ENCODE measurements at regions not wholly inside any gene's neighbourhood (a gene's known extent, or its start where the extent isn't known, plus 50 kb on each side); places are given as distances from the start of the nearest gene placed in this dataset.

DNA sequence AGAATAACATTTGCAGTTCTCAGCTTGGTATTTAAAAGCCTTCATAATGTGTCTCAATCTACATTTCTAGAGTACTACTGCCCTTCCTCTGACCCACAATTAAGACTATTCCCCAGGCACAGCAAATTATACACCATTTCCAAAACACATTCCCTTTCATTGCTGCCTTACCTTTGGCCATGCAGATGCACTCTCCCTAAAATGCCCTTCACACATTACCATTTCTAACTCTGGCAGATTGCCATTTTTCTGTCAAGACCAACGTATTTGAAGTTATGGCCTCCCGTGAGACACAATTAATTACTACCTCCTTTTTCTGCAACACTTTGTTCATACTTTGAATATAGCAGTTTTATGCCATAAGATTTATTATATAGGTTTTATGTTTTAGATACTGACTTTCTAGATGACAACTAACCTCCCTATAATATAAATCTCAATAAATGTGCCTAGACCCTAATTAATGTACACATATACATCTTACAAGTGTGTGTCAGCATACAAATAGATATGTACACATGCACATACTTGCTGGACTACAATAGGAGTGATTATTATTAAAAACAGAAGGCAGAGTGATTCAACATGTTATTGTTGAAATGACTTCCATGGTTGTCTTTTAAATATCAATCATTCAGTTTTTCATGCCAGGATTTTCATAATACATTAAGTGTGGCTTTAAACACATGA lies 2902.5 kb downstream of the PCDH9 start:
- Histone ChIP-seq H4K12ac (ENCODE audit: low read depth, low read length) (no peak overlapping the region), H3K4me2 (ENCODE audit: low read length) (no peak overlapping the region), H3K79me2 (ENCODE audit: control insufficient read depth, insufficient read depth, low read length, poor library complexity) (no peaks in the 10 kb centered on the region), H4K91ac (ENCODE audit: low read depth, low read length) (no peak overlapping the region), H3K23ac (ENCODE audit: low read length) (no peak overlapping the region), H3K9me3 (ENCODE audit: insufficient read depth, low read depth, low read length) (no peaks in the 10 kb centered on the region), H2BK120ac (ENCODE audit: insufficient read depth, low read length, poor library complexity) (no peak overlapping the region), H3K27ac (ENCODE audit: low read depth, low read length) (no peak overlapping the region), H4K8ac (ENCODE audit: low read depth, low read length) (no peak overlapping the region), H3K27me3 (ENCODE audit: insufficient read depth, low read length) (no peaks in the 10 kb centered on the region), H3K18ac (ENCODE audit: low read length) (no peak overlapping the region), H3K14ac (ENCODE audit: low read length) (no peak overlapping the region), H3K79me1 (ENCODE audit: low read length) (no peaks in the 10 kb centered on the region), H3K9ac (ENCODE audit: low read length) (no peak overlapping the region), H2BK12ac (ENCODE audit: low read length) (no peak overlapping the region), H3K4ac (ENCODE audit: low read depth, low read length) (no peak overlapping the region), H2BK5ac (ENCODE audit: low read depth, low read length, poor library complexity) (no peak overlapping the region), H3K36me3 (ENCODE audit: control insufficient read depth in 1 of 2, insufficient read depth in 2 of 2, low read length in 2 of 2) (no peaks in the 10 kb centered on the region), H2AK5ac (ENCODE audit: low read length) (no peak overlapping the region), H3K4me3 (ENCODE audit: low read depth, low read length) (no peak overlapping the region), H3K4me1 (ENCODE audit: control insufficient read depth in 1 of 2, insufficient read depth in 2 of 2, low read length in 2 of 2) (no peaks in the 10 kb centered on the region), H2AFZ (ENCODE audit: insufficient read depth, low read length, poor library complexity) (no peak overlapping the region)
- no peak for DNase-seq
- WGBS (ENCODE audit: extremely low coverage, insufficient coverage, insufficient read length) = no CpG with 5 or more reads among the region's 2 CpGs

- no peak for DNase-seq
- Histone ChIP-seq H3K9ac (ENCODE audit: low read length) (no peak overlapping the region), H3K23ac (ENCODE audit: low read length) (no peak overlapping the region), H3K36me3 (ENCODE audit: control insufficient read depth in 1 of 2, insufficient read depth in 2 of 2, low read length in 2 of 2) (no peaks in the 10 kb centered on the region), H2AK5ac (ENCODE audit: low read length) (no peak overlapping the region), H3K4me2 (ENCODE audit: low read length) (no peak overlapping the region), H3K79me1 (ENCODE audit: low read length) (no peaks in the 10 kb centered on the region), H3K4me3 (ENCODE audit: low read depth, low read length) (no peak overlapping the region), H3K4me1 (ENCODE audit: control insufficient read depth in 1 of 2, insufficient read depth in 2 of 2, low read length in 2 of 2) (no peaks in the 10 kb centered on the region), H3K14ac (ENCODE audit: low read length) (no peak overlapping the region), H2BK120ac (ENCODE audit: insufficient read depth, low read length, poor library complexity) (no peak overlapping the region), H4K8ac (ENCODE audit: low read depth, low read length) (no peak overlapping the region), H2BK5ac (ENCODE audit: low read depth, low read length, poor library complexity) (no peak overlapping the region), H3K18ac (ENCODE audit: low read length) (no peak overlapping the region), H2BK12ac (ENCODE audit: low read length) (no peak overlapping the region), H4K91ac (ENCODE audit: low read depth, low read length) (no peak overlapping the region), H3K27ac (ENCODE audit: low read depth, low read length) (no peak overlapping the region), H3K9me3 (ENCODE audit: insufficient read depth, low read depth, low read length) (no peaks in the 10 kb centered on the region), H2AFZ (ENCODE audit: insufficient read depth, low read length, poor library complexity) (no peak overlapping the region), H3K4ac (ENCODE audit: low read depth, low read length) (no peak overlapping the region), H4K12ac (ENCODE audit: low read depth, low read length) (no peak overlapping the region), H3K79me2 (ENCODE audit: control insufficient read depth, insufficient read depth, low read length, poor library complexity) (no peaks in the 10 kb centered on the region), H3K27me3 (ENCODE audit: insufficient read depth, low read length) (no peaks in the 10 kb centered on the region)
- no CpG with 5 or more reads among the region's 2 CpGs for WGBS (ENCODE audit: extremely low coverage, insufficient coverage, insufficient read length)
Measured at GRCh38 chr13:64314331-64314730, 2898.7 kb upstream of the PCDH20 start.

GRCh38 chr13:64311948-64312347 lies 2896.3 kb upstream of the PCDH20 start:
- Histone ChIP-seq H3K27me3 (ENCODE audit: insufficient read depth, low read length) (no peaks in the 10 kb centered on the region), H3K14ac (ENCODE audit: low read length) (no peak overlapping the region), H3K4me1 (ENCODE audit: control insufficient read depth in 1 of 2, insufficient read depth in 2 of 2, low read length in 2 of 2) (no peaks in the 10 kb centered on the region), H4K8ac (ENCODE audit: low read depth, low read length) (no peak overlapping the region), H2BK5ac (ENCODE audit: low read depth, low read length, poor library complexity) (no peak overlapping the region), H2BK120ac (ENCODE audit: insufficient read depth, low read length, poor library complexity) (no peak overlapping the region), H2AFZ (ENCODE audit: insufficient read depth, low read length, poor library complexity) (no peak overlapping the region), H3K4ac (ENCODE audit: low read depth, low read length) (no peak overlapping the region), H3K9me3 (ENCODE audit: insufficient read depth, low read depth, low read length) (no peaks in the 10 kb centered on the region), H4K91ac (ENCODE audit: low read depth, low read length) (no peak overlapping the region), H4K12ac (ENCODE audit: low read depth, low read length) (no peak overlapping the region), H2BK12ac (ENCODE audit: low read length) (no peak overlapping the region), H3K36me3 (ENCODE audit: control insufficient read depth in 1 of 2, insufficient read depth in 2 of 2, low read length in 2 of 2) (no peaks in the 10 kb centered on the region), H3K27ac (ENCODE audit: low read depth, low read length) (no peak overlapping the region), H3K79me1 (ENCODE audit: low read length) (no peaks in the 10 kb centered on the region), H3K4me2 (ENCODE audit: low read length) (no peak overlapping the region), H3K18ac (ENCODE audit: low read length) (no peak overlapping the region), H3K23ac (ENCODE audit: low read length) (no peak overlapping the region), H2AK5ac (ENCODE audit: low read length) (no peak overlapping the region), H3K79me2 (ENCODE audit: control insufficient read depth, insufficient read depth, low read length, poor library complexity) (no peaks in the 10 kb centered on the region), H3K9ac (ENCODE audit: low read length) (no peak overlapping the region), H3K4me3 (ENCODE audit: low read depth, low read length) (no peak overlapping the region)
- WGBS (ENCODE audit: extremely low coverage, insufficient coverage, insufficient read length) = no CpG with 5 or more reads among the region's 3 CpGs
- no peak for DNase-seq

DNA sequence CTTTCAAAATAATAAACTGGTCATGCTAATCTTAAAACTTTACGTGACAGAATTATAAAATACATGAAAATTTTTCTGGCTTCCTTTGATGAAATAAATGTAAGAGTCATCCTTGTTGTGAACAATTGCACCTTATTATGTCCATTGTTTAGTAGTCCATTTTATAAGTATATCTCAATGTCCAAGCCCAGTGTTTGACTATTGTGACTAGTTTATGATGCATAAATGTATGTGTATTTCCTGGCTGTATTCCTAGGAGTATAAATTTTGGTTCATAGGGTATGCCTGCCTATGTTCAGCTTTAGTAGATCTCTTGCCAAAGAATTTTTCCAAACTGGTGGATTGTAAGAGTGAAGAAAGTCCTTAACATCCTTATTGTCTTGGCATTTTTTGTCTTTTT lies 2895.5 kb upstream of the PCDH20 start:
- H3K4me2 ChIP-seq (ENCODE audit: low read length) = no peak overlapping the region
- H2BK12ac ChIP-seq (ENCODE audit: low read length) = no peak overlapping the region
- no CpG with 5 or more reads among the region's 1 CpG for WGBS (ENCODE audit: extremely low coverage, insufficient coverage, insufficient read length)
- no peak overlapping the region for H3K9ac ChIP-seq (ENCODE audit: low read length)
- no peaks in the 10 kb centered on the region for H3K79me2 ChIP-seq (ENCODE audit: control insufficient read depth, insufficient read depth, low read length, poor library complexity)
- H3K14ac ChIP-seq (ENCODE audit: low read length) = no peak overlapping the region
- H2AFZ ChIP-seq (ENCODE audit: insufficient read depth, low read length, poor library complexity) = no peak overlapping the region
- no peak overlapping the region for H3K23ac ChIP-seq (ENCODE audit: low read length)
- H2AK5ac ChIP-seq (ENCODE audit: low read length) = no peak overlapping the region
- no peaks in the 10 kb centered on the region for H3K9me3 ChIP-seq (ENCODE audit: insufficient read depth, low read depth, low read length)
- no peak overlapping the region for H4K91ac ChIP-seq (ENCODE audit: low read depth, low read length)
- no peaks in the 10 kb centered on the region for H3K79me1 ChIP-seq (ENCODE audit: low read length)
- no peaks in the 10 kb centered on the region for H3K36me3 ChIP-seq (ENCODE audit: control insufficient read depth in 1 of 2, insufficient read depth in 2 of 2, low read length in 2 of 2)
- no peaks in the 10 kb centered on the region for H3K27me3 ChIP-seq (ENCODE audit: insufficient read depth, low read length)
- H2BK120ac ChIP-seq (ENCODE audit: insufficient read depth, low read length, poor library complexity) = no peak overlapping the region
- H4K12ac ChIP-seq (ENCODE audit: low read depth, low read length) = no peak overlapping the region
- no peak overlapping the region for H3K4ac ChIP-seq (ENCODE audit: low read depth, low read length)
- no peak overlapping the region for H3K27ac ChIP-seq (ENCODE audit: low read depth, low read length)
- no peak for DNase-seq
- no peak overlapping the region for H3K18ac ChIP-seq (ENCODE audit: low read length)
- no peak overlapping the region for H2BK5ac ChIP-seq (ENCODE audit: low read depth, low read length, poor library complexity)
- H3K4me3 ChIP-seq (ENCODE audit: low read depth, low read length) = no peak overlapping the region
- no peaks in the 10 kb centered on the region for H3K4me1 ChIP-seq (ENCODE audit: control insufficient read depth in 1 of 2, insufficient read depth in 2 of 2, low read length in 2 of 2)
- H4K8ac ChIP-seq (ENCODE audit: low read depth, low read length) = no peak overlapping the region
